DMS53 (cell line): ENCODE measurements at regions not wholly inside any gene's neighbourhood (a gene's known extent, or its start where the extent isn't known, plus 50 kb on each side); places are given as distances from the start of the nearest gene placed in this dataset.
A peak's percentile ranks its signal among the peaks of the same experiment; 100 is the strongest.

Experiments
- DNase-seq: peaks from one replicate; lab custom pipeline; 2025; lab: John Stamatoyannopoulos, UW

- no peak for DNase-seq
These were observed 304.9 kb upstream of the TCF21 start for GRCh38 chr6:133583907-133584427.

GRCh38 chr6:133584823-133585222 is 304.1 kb upstream of the TCF21 start:
- DNase-seq, result peak; percentile 44

GRCh38 chr6:133585978-133586377 is 302.9 kb upstream of the TCF21 start:
- no peak for DNase-seq

- no peak for DNase-seq
These were observed 301.3 kb upstream of the TCF21 start for GRCh38 chr6:133587546-133588160.

- peak; percentile 33 for DNase-seq
These were observed 298.7 kb upstream of the TCF21 start for GRCh38 chr6:133590196-133590595.

GRCh38 chr6:133590814-133591213 is 298.1 kb upstream of the TCF21 start:
- peak; percentile 39 for DNase-seq

GRCh38 chr6:133591275-133591674 is 297.6 kb upstream of the TCF21 start:
- DNase-seq, result no peak

GRCh38 chr6:133594652-133595110 is 294.2 kb upstream of the TCF21 start:
- no peak for DNase-seq

- DNase-seq, result no peak
These were observed 293.7 kb upstream of the TCF21 start for GRCh38 chr6:133595111-133595761.

- DNase-seq, result no peak
These were observed 282.1 kb upstream of the TCF21 start for GRCh38 chr6:133606852-133607251.

GRCh38 chr6:133608620-133609019 is 280.3 kb upstream of the TCF21 start:
- DNase-seq, result peak; percentile 34

- DNase-seq, result peak; percentile 98
These were observed 279.3 kb upstream of the TCF21 start for GRCh38 chr6:133609415-133610226.

GRCh38 chr6:133610227-133610840 is 278.6 kb upstream of the TCF21 start:
- peak; percentile 58 for DNase-seq

GRCh38 chr6:133610971-133611370 is 277.9 kb upstream of the TCF21 start:
- peak; percentile 11 for DNase-seq

GRCh38 chr6:133612459-133612858 is 276.5 kb upstream of the TCF21 start:
- peak; percentile 2 for DNase-seq

GRCh38 chr6:133613211-133613610 is 275.7 kb upstream of the TCF21 start:
- DNase-seq, result no peak

GRCh38 chr6:133621751-133622150 is 267.2 kb upstream of the TCF21 start:
- no peak for DNase-seq

- DNase-seq, result peak; percentile 28
These were observed 265.8 kb upstream of the TCF21 start for GRCh38 chr6:133623065-133623464.

GRCh38 chr6:133623621-133624020 is 265.3 kb upstream of the TCF21 start:
- peak; percentile 64 for DNase-seq

GRCh38 chr6:133626096-133626666 is 262.7 kb upstream of the TCF21 start:
- no peak for DNase-seq

GRCh38 chr6:133629970-133630369 is 258.9 kb upstream of the TCF21 start:
- no peak for DNase-seq

- DNase-seq, result no peak
These were observed 258.3 kb upstream of the TCF21 start for GRCh38 chr6:133630651-133631050.
